DMS 273 treated with DMSO at 0.1 percent for 48 hours (cell line): ENCODE measurements at regions not wholly inside any gene's neighbourhood (a gene's known extent, or its start where the extent isn't known, plus 50 kb on each side); places are given as distances from the start of the nearest gene placed in this dataset.

Source experiments
- DNase-seq: peaks from one replicate; lab custom pipeline; 2025; lab: John Stamatoyannopoulos, UW

- DNase-seq: peak; percentile 13
These were observed 138.4 kb upstream of the DSCAM start for GRCh38 chr21:40985370-40985769.

GRCh38 chr21:40990366-40990765 is 143.4 kb upstream of the DSCAM start:
- no peak for DNase-seq

GRCh38 chr21:40997831-40998230 is 150.9 kb upstream of the DSCAM start:
- DNase-seq: no peak

GRCh38 chr21:41000838-41001237 is 153.9 kb upstream of the DSCAM start:
- DNase-seq: no peak

- DNase-seq: no peak
These were observed 159.7 kb upstream of the DSCAM start for GRCh38 chr21:41006636-41007035.

GRCh38 chr21:41008351-41008750 is 159.6 kb upstream of the BACE2 start:
- no peak for DNase-seq

- DNase-seq: no peak
These were observed 159.0 kb upstream of the BACE2 start for GRCh38 chr21:41008974-41009373.

GRCh38 chr21:41009398-41010100 is 158.4 kb upstream of the BACE2 start:
- DNase-seq: peak; percentile 22

- DNase-seq: no peak
These were observed 157.9 kb upstream of the BACE2 start for GRCh38 chr21:41010101-41010435.

- no peak for DNase-seq
These were observed 156.7 kb upstream of the BACE2 start for GRCh38 chr21:41011098-41011731.

GRCh38 chr21:41011951-41012366 is 156.0 kb upstream of the BACE2 start:
- DNase-seq: no peak

- DNase-seq: no peak
These were observed 155.5 kb upstream of the BACE2 start for GRCh38 chr21:41012425-41012824.

GRCh38 chr21:41016472-41016871 is 151.5 kb upstream of the BACE2 start:
- no peak for DNase-seq

GRCh38 chr21:41018431-41018830 is 149.5 kb upstream of the BACE2 start:
- no peak for DNase-seq

- no peak for DNase-seq
These were observed 144.0 kb upstream of the BACE2 start for GRCh38 chr21:41023936-41024335.

- no peak for DNase-seq
These were observed 143.6 kb upstream of the BACE2 start for GRCh38 chr21:41024341-41024740.

GRCh38 chr21:41024746-41025254 is 143.2 kb upstream of the BACE2 start:
- peak; percentile 60 for DNase-seq

GRCh38 chr21:41029571-41029970 is 138.4 kb upstream of the BACE2 start:
- DNase-seq: no peak

GRCh38 chr21:41031701-41032220 is 136.2 kb upstream of the BACE2 start:
- no peak for DNase-seq

GRCh38 chr21:41032541-41032940 is 135.4 kb upstream of the BACE2 start:
- no peak for DNase-seq

- DNase-seq: no peak
These were observed 130.7 kb upstream of the BACE2 start for GRCh38 chr21:41037212-41037611.

GRCh38 chr21:41037936-41038335 is 130.0 kb upstream of the BACE2 start:
- DNase-seq: no peak

GRCh38 chr21:41043014-41043413 is 124.9 kb upstream of the BACE2 start:
- DNase-seq: no peak
